K562 (cell line): ENCODE measurements at regions not wholly inside any gene's neighbourhood (a gene's known extent, or its start where the extent isn't known, plus 50 kb on each side); places are given as distances from the start of the nearest gene placed in this dataset.

Experiments
- BMI1 ChIP-seq: fragments of 150-350 bp; IDR thresholded peaks from 2 replicates; pipeline ENCODE4 v1.6.1; 2014; ENCODE audit warnings: low read length
- CREB3 ChIP-seq: fragments of 450-650 bp; conservative IDR thresholded peaks from 2 replicates; pipeline ENCODE4 v1.6.1; 2016; ENCODE audit warnings: missing genetic modification characterization, low read depth, mild to moderate bottlenecking, missing compliant biosample characterization, moderate library complexity
- E4F1 ChIP-seq: fragments of 250-450 bp; sonication (Bioruptor Pico); IDR thresholded peaks from 2 replicates; pipeline ENCODE4 v1.5.0; 2021; ENCODE audit warnings: mild to moderate bottlenecking, borderline replicate concordance
- FOXA3 ChIP-seq, 2 experiments: fragments of 450-650 bp in 1 of 2; sonication (generic) in 1 of 2; formaldehyde crosslinking; IDR thresholded peaks in 1 of 2; conservative IDR thresholded peaks in 1 of 2; 2 replicates each; pipeline versions ENCODE4 v1.4.0 to v1.8.0; 2020 to 2022; ENCODE audit warnings: mild to moderate bottlenecking in 2 of 2, missing genetic modification reagents in 1 of 2
- GABPA ChIP-seq: fragments of 200-800 bp; sonication (Bioruptor generic); conservative IDR thresholded peaks from 2 replicates; pipeline ENCODE4 v1.6.1; 2016; ENCODE audit warnings: low read depth, missing genetic modification characterization, missing compliant biosample characterization
- HDAC6 ChIP-seq: IDR thresholded peaks from 2 replicates; pipeline ENCODE4 v1.6.1; 2012; ENCODE audit warnings: low read depth, mild to moderate bottlenecking, control low read depth, inconsistent platforms, low read length, moderate library complexity
- MIER1 ChIP-seq: fragments of 450-650 bp; IDR thresholded peaks from 2 replicates; pipeline ENCODE4 v1.6.1; 2016; ENCODE audit warnings: antibody characterized with exemption, mild to moderate bottlenecking, low read depth
- THAP7 ChIP-seq: fragments of 250-450 bp; sonication (Bioruptor Pico); IDR thresholded peaks from 2 replicates; pipeline ENCODE4 v1.5.0; 2021
- ZBTB7A ChIP-seq: IDR thresholded peaks from 2 replicates; pipeline ENCODE4 v1.6.1; 2011; ENCODE audit warnings: low read depth, mild to moderate bottlenecking, low read length, moderate library complexity, borderline replicate concordance; ENCODE audit not compliant: control insufficient read depth

- TF ChIP-seq FOXA3 (CRISPR knock-in tag; conservative IDR thresholded peaks at IDR 0.05 in 1 of 2, IDR thresholded peaks at IDR 0.05 in 1 of 2) = no peak
- TF ChIP-seq ZBTB7A = no peak
- no peak for TF ChIP-seq HDAC6
- no peak for TF ChIP-seq GABPA (tag)
- no peak for TF ChIP-seq BMI1
- no peak for TF ChIP-seq MIER1
- TF ChIP-seq THAP7 (CRISPR knock-in tag) = no peak
- TF ChIP-seq E4F1 (CRISPR knock-in tag) = no peak
- no peak for TF ChIP-seq CREB3 (tag)
These were observed 233.2 kb downstream of the SPATA31A1 start for GRCh38 chr9:39588500-39589137.
